ENCODE measurements at regions not wholly inside any gene's neighbourhood (a gene's known extent, or its start where the extent isn't known, plus 50 kb on each side); places are given as distances from the start of the nearest gene placed in this dataset.

DNA sequence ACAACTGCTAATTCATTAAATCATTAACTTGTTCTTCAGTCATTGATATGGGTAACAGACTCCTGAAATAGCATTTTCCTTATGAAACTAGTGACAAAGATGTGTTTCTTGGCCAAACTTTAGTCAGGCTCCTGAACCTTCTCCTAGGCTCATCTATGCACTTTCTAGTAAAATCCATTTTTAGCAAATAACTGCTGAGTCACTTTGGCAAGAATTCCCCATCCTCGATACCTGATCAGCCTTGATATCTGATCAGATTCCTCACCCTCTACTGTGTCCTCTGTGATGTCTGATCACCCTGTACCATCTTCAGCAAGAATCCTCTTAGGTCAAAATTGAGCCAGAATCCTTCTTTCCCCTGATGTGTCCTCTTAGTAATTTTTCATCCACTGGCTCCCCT lies 161.2 kb upstream of the TAPT1 start:
- TF ChIP-seq SUZ12 (IDR thresholded peaks at IDR 0.05; ENCODE audit: extremely low read depth, insufficient read depth, insufficient read length) (no peak), ZNF274 (IDR thresholded peaks at IDR 0.05; ENCODE audit: low read depth, low read length) (no peak)
